GM21825 (cell line): ENCODE measurements at regions not wholly inside any gene's neighbourhood (a gene's known extent, or its start where the extent isn't known, plus 50 kb on each side); places are given as distances from the start of the nearest gene placed in this dataset.
A peak's percentile ranks its signal among the peaks of the same experiment; 100 is the strongest.

Experiments used
- ATAC-seq: cut with Tn5 transposase; IDR thresholded peaks from one replicate; pipeline ENCODE4 v1.9.1; 2021; ENCODE audit warnings: mild to moderate bottlenecking, moderate library complexity; ENCODE audit not compliant: unreplicated experiment

GRCh38 chr13:29959603-29960002, 109.2 kb upstream of the UBL3 start:
- ATAC-seq = no peak

GRCh38 chr13:29959086-29959485, 108.7 kb upstream of the UBL3 start:
- no peak for ATAC-seq

GRCh38 chr13:29958476-29958875, 108.1 kb upstream of the UBL3 start:
- ATAC-seq = no peak

GRCh38 chr13:29957320-29957719, 106.9 kb upstream of the UBL3 start:
- no peak for ATAC-seq

GRCh38 chr13:29956853-29957252, 106.4 kb upstream of the UBL3 start:
- ATAC-seq = no peak

GRCh38 chr13:29955137-29955650, 104.8 kb upstream of the UBL3 start:
- ATAC-seq = no peak

GRCh38 chr13:29954082-29955028, 103.9 kb upstream of the UBL3 start:
- no peak for ATAC-seq

- no peak for ATAC-seq
These were observed 103.1 kb upstream of the UBL3 start for GRCh38 chr13:29953542-29953941.

- no peak for ATAC-seq
These were observed 101.8 kb upstream of the UBL3 start for GRCh38 chr13:29952245-29952644.

- ATAC-seq = no peak
These were observed 98.4 kb upstream of the UBL3 start for GRCh38 chr13:29948791-29949190.

GRCh38 chr13:29948244-29948643, 97.8 kb upstream of the UBL3 start:
- ATAC-seq = no peak

GRCh38 chr13:29947839-29948238, 97.4 kb upstream of the UBL3 start:
- no peak for ATAC-seq

GRCh38 chr13:29946093-29946492, 95.7 kb upstream of the UBL3 start:
- ATAC-seq = no peak

- ATAC-seq = no peak
These were observed 93.3 kb upstream of the UBL3 start for GRCh38 chr13:29943686-29944085.

GRCh38 chr13:29943273-29943672, 92.9 kb upstream of the UBL3 start:
- no peak for ATAC-seq

GRCh38 chr13:29940715-29941114, 90.3 kb upstream of the UBL3 start:
- ATAC-seq = no peak

GRCh38 chr13:29939158-29939557, 88.7 kb upstream of the UBL3 start:
- no peak for ATAC-seq

- ATAC-seq = no peak
These were observed 87.4 kb upstream of the UBL3 start for GRCh38 chr13:29937841-29938240.

GRCh38 chr13:29937379-29937778, 87.0 kb upstream of the UBL3 start:
- ATAC-seq = no peak

- no peak for ATAC-seq
These were observed 86.5 kb upstream of the UBL3 start for GRCh38 chr13:29936956-29937355.

GRCh38 chr13:29936051-29936813, 85.8 kb upstream of the UBL3 start:
- peak; percentile 28 for ATAC-seq
